B cell (primary cell): ENCODE measurements at regions not wholly inside any gene's neighbourhood (a gene's known extent, or its start where the extent isn't known, plus 50 kb on each side); places are given as distances from the start of the nearest gene placed in this dataset.

ENCODE experiments used
- ATAC-seq: fragments of 200-7000 bp; cut with Tn5 transposase; one replicate; pipeline ENCODE4 v1.10.0; 2021; ENCODE audit warnings: low read depth, mild to moderate bottlenecking, moderate number of reproducible peaks, moderate library complexity
- CTCF ChIA-PET: fragments of 350-600 bp; sonication (Branson Sonifier 250); formaldehyde crosslinking; loops from one replicate; lab custom pipeline; 2021; ENCODE audit warnings: antibody characterized with exemption, inconsistent platforms; lab: Charles Lee
- POLR2A ChIA-PET: fragments of 350-600 bp; sonication (Branson Sonifier 250); formaldehyde crosslinking; loops from one replicate; lab custom pipeline; 2021; ENCODE audit warnings: antibody characterized with exemption; lab: Charles Lee
- DNase-seq: peaks from one replicate; pipeline ENCODE4 v3.0.0; 2013
- H2AFZ ChIP-seq: 2 replicates; pipeline ENCODE4 v1.6.1; 2012; ENCODE audit warnings: mild to moderate bottlenecking, low read depth, low read length; ENCODE audit not compliant: insufficient read depth, poor library complexity, severe bottlenecking
- H3K27ac ChIP-seq, 2 donors: 1 replicate in 1 of 2; 2 replicates in 1 of 2; pipeline ENCODE4 v1.5.1; 2012 to 2013; ENCODE audit warnings: low read length in 2 of 2, mild to moderate bottlenecking in 2 of 2, moderate library complexity in 1 of 2
- H3K27me3 ChIP-seq, 4 experiments: fragments of 200-600 bp in 1 of 4; sonication (generic) in 1 of 4; replicated peaks in 1 of 4; 1 replicate in 2 of 4; 2 replicates in 2 of 4; pipeline versions ENCODE4 v1.6.1 to v1.7.0; 2013 to 2016; ENCODE audit warnings: low read length in 3 of 4, mild to moderate bottlenecking in 2 of 4, mixed read lengths in 1 of 4, moderate library complexity in 1 of 4; ENCODE audit not compliant: insufficient read depth in 4 of 4, control insufficient read depth in 3 of 4; ENCODE audit errors: control extremely low read depth in 1 of 4
- H3K36me3 ChIP-seq, 2 experiments: replicated peaks in 1 of 2; 1 replicate in 1 of 2; 2 replicates in 1 of 2; pipeline versions ENCODE4 v1.6.1 to v1.7.1; 2013; ENCODE audit warnings: low read length in 1 of 2; ENCODE audit not compliant: insufficient read depth in 2 of 2, control insufficient read depth in 1 of 2; ENCODE audit errors: control extremely low read depth in 1 of 2, extremely low read depth in 1 of 2
- H3K4me1 ChIP-seq, 2 donors: fragments of 200-600 bp in 1 of 2; sonication (generic) in 1 of 2; 1 replicate in 1 of 2; 2 replicates in 1 of 2; pipeline versions ENCODE4 v1.5.1 to v1.6.1; 2013 to 2017; ENCODE audit warnings: low read length in 2 of 2; ENCODE audit not compliant: control insufficient read depth in 2 of 2, insufficient read depth in 2 of 2
- H3K4me2 ChIP-seq: replicated peaks from 2 replicates; pipeline ENCODE3; 2012; ENCODE audit warnings: mild to moderate bottlenecking, low read depth, low read length; ENCODE audit not compliant: poor library complexity, severe bottlenecking
- H3K4me3 ChIP-seq, 5 experiments: fragments of 200-600 bp in 1 of 5; sonication (generic) in 1 of 5; 1 replicate in 3 of 5; 2 replicates in 2 of 5; pipeline versions ENCODE4 v1.5.1 to v1.7.0; 2011 to 2016; ENCODE audit warnings: low read length in 4 of 5, mild to moderate bottlenecking in 4 of 5, low read depth in 2 of 5, control low read depth in 1 of 5, moderate library complexity in 1 of 5; ENCODE audit not compliant: insufficient read depth in 1 of 5; ENCODE audit errors: control extremely low read depth in 1 of 5, extremely low read depth in 1 of 5
- H3K79me2 ChIP-seq: fragments of 200-600 bp; sonication (generic); one replicate; pipeline ENCODE4 v1.6.0; 2016; ENCODE audit warnings: low read length; ENCODE audit not compliant: control insufficient read depth, insufficient read depth
- H3K9ac ChIP-seq: fragments of 200-600 bp; sonication (generic); 2 replicates; pipeline ENCODE4 v1.6.1; 2017; ENCODE audit warnings: mild to moderate bottlenecking, low read length, moderate library complexity
- H3K9me3 ChIP-seq, 3 donors: one replicate each; pipeline versions ENCODE4 v1.6.1 to v1.7.1; 2013; ENCODE audit warnings: low read length in 2 of 3; ENCODE audit not compliant: control insufficient read depth in 2 of 3, insufficient read depth in 1 of 3; ENCODE audit errors: control extremely low read depth in 1 of 3
- H4K20me1 ChIP-seq: 2 replicates; pipeline ENCODE4 v1.6.0; 2012; ENCODE audit warnings: mild to moderate bottlenecking, low read length; ENCODE audit not compliant: insufficient read depth, control insufficient read depth, poor library complexity, severe bottlenecking
- H3K27ac Mint-ChIP-seq: one replicate; pipeline ENCODE4 v1.8.0; 2021; ENCODE audit warnings: mixed read lengths
- H3K27me3 Mint-ChIP-seq: one replicate; pipeline ENCODE4 v1.8.0; 2021; ENCODE audit warnings: mixed read lengths
- H3K4me1 Mint-ChIP-seq: one replicate; pipeline ENCODE4 v1.8.0; 2021; ENCODE audit warnings: mixed read lengths
- H3K4me3 Mint-ChIP-seq: one replicate; pipeline ENCODE4 v1.8.0; 2021; ENCODE audit warnings: mixed read lengths
- H3K9me3 Mint-ChIP-seq: one replicate; pipeline ENCODE4 v1.8.0; 2022; ENCODE audit warnings: mixed read lengths; ENCODE audit not compliant: insufficient read depth
- CTCF ChIP-seq: fragments of 200-600 bp; IDR thresholded peaks from one replicate; pipeline ENCODE4 v1.8.0; 2022; ENCODE audit warnings: antibody characterized with exemption, mild to moderate bottlenecking
- EZH2 ChIP-seq: IDR thresholded peaks from 2 replicates; pipeline ENCODE4 v1.6.1; 2012; ENCODE audit warnings: borderline replicate concordance, low read depth, mild to moderate bottlenecking, moderate library complexity, low read length; ENCODE audit not compliant: insufficient read depth, poor library complexity, severe bottlenecking
- WGBS: methylation state at CpG from one replicate; pipeline ENCODE4 v1.1.5; 2013; ENCODE audit warnings: missing lambda C conversion rate; ENCODE audit not compliant: insufficient coverage; 5-methylcytosine and 5-hydroxymethylcytosine counted together
- intact Hi-C: fragments of 100-400 bp; cut with micrococcal nuclease; formaldehyde crosslinking; loops from one replicate; pipeline ENCODE4 v1.10.0; 2022

- Histone ChIP-seq H3K9me3 (peaks cover 0 to 18% (median 1%) of the 10 kb centered on the region in 3 donors), H3K27me3 (no peaks in the 10 kb centered on the region), H3K4me1 (no peaks in the 10 kb centered on the region), H4K20me1 (no peaks in the 10 kb centered on the region), H3K4me3 (no peak overlapping the region), H3K27ac (no peak overlapping the region), H3K4me2 (no peak overlapping the region), H3K79me2 (no peaks in the 10 kb centered on the region), H3K36me3 (no peaks in the 10 kb centered on the region), H3K9ac (no peak overlapping the region), H2AFZ (no peak overlapping the region)
- Mint-ChIP-seq H3K4me3 (no peak overlapping the region), H3K27ac (no peak overlapping the region), H3K27me3 (no peaks in the 10 kb centered on the region), H3K4me1 (no peaks in the 10 kb centered on the region), H3K9me3 (peaks cover 10% of the 10 kb centered on the region)
- no peak for ATAC-seq
- ChIA-PET CTCF (no interaction called here), POLR2A (no interaction called here)
- DNase-seq = no peak
- no peak for TF ChIP-seq CTCF
- TF ChIP-seq EZH2 = no peak
- no CpG with 5 or more reads among the region's 1 CpG for WGBS
- intact Hi-C loops = no loop called here
These were observed 510.0 kb downstream of the BCL11B start for GRCh38 chr14:98761993-98762392.

- Mint-ChIP-seq H3K27ac (no peak overlapping the region), H3K9me3 (peaks cover 14% of the 10 kb centered on the region), H3K4me1 (no peaks in the 10 kb centered on the region), H3K27me3 (no peaks in the 10 kb centered on the region), H3K4me3 (no peak overlapping the region)
- DNase-seq = no peak
- no peak overlapping the region for H2AFZ ChIP-seq
- no peaks in the 10 kb centered on the region for H3K79me2 ChIP-seq
- no peaks in the 10 kb centered on the region for H3K4me1 ChIP-seq
- WGBS = 64% methylated on average over 3 of the region's 4 CpGs
- no peak for ATAC-seq
- intact Hi-C loops = no loop called here
- H3K36me3 ChIP-seq = no peaks in the 10 kb centered on the region
- H3K9me3 ChIP-seq = peaks cover 0 to 7% (median 1%) of the 10 kb centered on the region in 3 donors
- TF ChIP-seq EZH2 = no peak
- no peak for TF ChIP-seq CTCF
- no peak overlapping the region for H3K27ac ChIP-seq
- ChIA-PET POLR2A (no interaction called here), CTCF (no interaction called here)
- H3K27me3 ChIP-seq = no peaks in the 10 kb centered on the region
- no peak overlapping the region for H3K4me3 ChIP-seq
- H3K9ac ChIP-seq = no peak overlapping the region
- no peak overlapping the region for H3K4me2 ChIP-seq
- H4K20me1 ChIP-seq = no peaks in the 10 kb centered on the region
These were observed 505.2 kb downstream of the BCL11B start for GRCh38 chr14:98766818-98767217.
